GM21390 (cell line): ENCODE measurements at regions not wholly inside any gene's neighbourhood (a gene's known extent, or its start where the extent isn't known, plus 50 kb on each side); places are given as distances from the start of the nearest gene placed in this dataset.
"Not testable (repeated sequence)": the region's sequence is repeated elsewhere in the genome, so short reads cannot be mapped to it uniquely, and the experiment has no call there.

Experiments used
- ATAC-seq: cut with Tn5 transposase; IDR thresholded peaks from one replicate; pipeline ENCODE4 v1.9.1; 2021; ENCODE audit not compliant: unreplicated experiment

- no peak for ATAC-seq
Measured at GRCh38 chr6:81909981-81910900, 157.8 kb upstream of the TENT5A start.

GRCh38 chr6:81909162-81909561 is 156.7 kb upstream of the TENT5A start:
- ATAC-seq, result no peak

GRCh38 chr6:81906709-81907204 is 154.3 kb upstream of the TENT5A start:
- ATAC-seq, result peak; percentile 80

- no peak for ATAC-seq
Measured at GRCh38 chr6:81906041-81906440, 153.6 kb upstream of the TENT5A start.

- ATAC-seq, result no peak
Measured at GRCh38 chr6:81901551-81901966, 149.1 kb upstream of the TENT5A start.

GRCh38 chr6:81900616-81901015 is 148.1 kb upstream of the TENT5A start:
- peak; percentile 98 for ATAC-seq

GRCh38 chr6:81897793-81898192 is 145.3 kb upstream of the TENT5A start:
- ATAC-seq, result no peak

- ATAC-seq, result no peak
Measured at GRCh38 chr6:81896525-81897503, 144.3 kb upstream of the TENT5A start.

GRCh38 chr6:81895511-81896185 is 143.2 kb upstream of the TENT5A start:
- no peak for ATAC-seq

- ATAC-seq, result no peak
Measured at GRCh38 chr6:81894788-81895271, 142.3 kb upstream of the TENT5A start.

GRCh38 chr6:81894306-81894705 is 141.8 kb upstream of the TENT5A start:
- ATAC-seq, result no peak

- no peak for ATAC-seq
Measured at GRCh38 chr6:81892891-81893290, 140.4 kb upstream of the TENT5A start.

GRCh38 chr6:81891874-81892273 is 139.4 kb upstream of the TENT5A start:
- no peak for ATAC-seq

GRCh38 chr6:81890846-81891245 is 138.4 kb upstream of the TENT5A start:
- no peak for ATAC-seq

GRCh38 chr6:81889377-81890053 is 137.0 kb upstream of the TENT5A start:
- ATAC-seq, result no peak

GRCh38 chr6:81886909-81887308 is 134.4 kb upstream of the TENT5A start:
- not testable (repeated sequence) for ATAC-seq

GRCh38 chr6:81886157-81886556 is 133.7 kb upstream of the TENT5A start:
- no peak for ATAC-seq

- ATAC-seq, result no peak
Measured at GRCh38 chr6:81881660-81882059, 129.2 kb upstream of the TENT5A start.

GRCh38 chr6:81878479-81878878 is 126.0 kb upstream of the TENT5A start:
- ATAC-seq, result no peak

- no peak for ATAC-seq
Measured at GRCh38 chr6:81876971-81877370, 124.5 kb upstream of the TENT5A start.
